ENCODE measurements at regions not wholly inside any gene's neighbourhood (a gene's known extent, or its start where the extent isn't known, plus 50 kb on each side); places are given as distances from the start of the nearest gene placed in this dataset.
"Not testable (repeated sequence)": the region's sequence is repeated elsewhere in the genome, so short reads cannot be mapped to it uniquely, and the experiment has no call there.

DNA sequence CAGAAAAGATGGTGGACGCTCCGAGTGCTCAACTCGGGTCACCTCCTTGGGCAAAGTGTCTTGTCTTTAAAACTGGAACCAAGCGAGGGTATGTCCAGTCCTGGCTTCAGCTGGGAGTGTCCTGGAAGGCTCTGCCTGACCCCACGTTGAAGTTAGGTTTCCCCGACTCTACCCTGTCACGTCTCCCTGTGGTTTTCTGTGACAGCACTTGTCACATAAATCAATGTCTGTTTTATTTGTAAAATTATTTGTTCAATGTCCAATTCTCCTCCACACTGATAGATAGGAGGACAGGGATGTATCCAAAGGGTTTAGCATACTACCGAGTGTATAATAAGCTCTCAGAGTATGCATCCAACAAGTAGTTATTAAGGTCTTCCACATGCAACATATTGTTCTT lies 197.7 kb upstream of the IRF2BP2 start:
- not testable (repeated sequence) for TF ChIP-seq EZH2 (IDR thresholded peaks at IDR 0.05; ENCODE audit: borderline replicate concordance, low read length)
- TF ChIP-seq, protein P1, sequence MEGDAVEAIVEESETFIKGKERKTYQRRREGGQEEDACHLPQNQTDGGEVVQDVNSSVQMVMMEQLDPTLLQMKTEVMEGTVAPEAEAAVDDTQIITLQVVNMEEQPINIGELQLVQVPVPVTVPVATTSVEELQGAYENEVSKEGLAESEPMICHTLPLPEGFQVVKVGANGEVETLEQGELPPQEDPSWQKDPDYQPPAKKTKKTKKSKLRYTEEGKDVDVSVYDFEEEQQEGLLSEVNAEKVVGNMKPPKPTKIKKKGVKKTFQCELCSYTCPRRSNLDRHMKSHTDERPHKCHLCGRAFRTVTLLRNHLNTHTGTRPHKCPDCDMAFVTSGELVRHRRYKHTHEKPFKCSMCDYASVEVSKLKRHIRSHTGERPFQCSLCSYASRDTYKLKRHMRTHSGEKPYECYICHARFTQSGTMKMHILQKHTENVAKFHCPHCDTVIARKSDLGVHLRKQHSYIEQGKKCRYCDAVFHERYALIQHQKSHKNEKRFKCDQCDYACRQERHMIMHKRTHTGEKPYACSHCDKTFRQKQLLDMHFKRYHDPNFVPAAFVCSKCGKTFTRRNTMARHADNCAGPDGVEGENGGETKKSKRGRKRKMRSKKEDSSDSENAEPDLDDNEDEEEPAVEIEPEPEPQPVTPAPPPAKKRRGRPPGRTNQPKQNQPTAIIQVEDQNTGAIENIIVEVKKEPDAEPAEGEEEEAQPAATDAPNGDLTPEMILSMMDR (IDR thresholded peaks at IDR 0.05; ENCODE audit: low read length), result not testable (repeated sequence)
